NCI-H748 (cell line): ENCODE measurements at regions not wholly inside any gene's neighbourhood (a gene's known extent, or its start where the extent isn't known, plus 50 kb on each side); places are given as distances from the start of the nearest gene placed in this dataset.
A peak's percentile ranks its signal among the peaks of the same experiment; 100 is the strongest.

ENCODE experiments used
- DNase-seq: peaks from one replicate; lab custom pipeline; 2025; ENCODE audit not compliant: unreplicated experiment; lab: John Stamatoyannopoulos, UW

DNA sequence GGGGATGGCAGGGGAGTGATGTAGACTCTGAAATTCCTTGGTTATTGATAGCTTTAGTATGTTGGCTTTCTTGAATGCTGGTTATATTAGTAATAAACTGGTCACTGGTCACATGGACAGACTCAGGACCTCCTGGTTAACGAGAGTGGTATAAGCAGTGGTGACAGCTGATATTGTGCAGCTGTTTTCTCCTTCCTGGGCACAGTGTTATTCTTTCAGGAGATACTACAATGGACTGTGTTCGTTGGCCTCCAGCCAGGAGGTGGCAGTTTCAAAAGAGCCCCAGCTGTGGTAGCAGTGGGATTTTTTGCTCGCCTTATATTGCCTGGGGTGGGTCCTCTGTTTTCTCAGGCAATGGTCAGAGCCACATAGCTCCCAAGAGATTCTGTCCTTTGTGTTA, 181.6 kb upstream of the RBMS3 start:
- DNase-seq: peak; percentile 80

DNA sequence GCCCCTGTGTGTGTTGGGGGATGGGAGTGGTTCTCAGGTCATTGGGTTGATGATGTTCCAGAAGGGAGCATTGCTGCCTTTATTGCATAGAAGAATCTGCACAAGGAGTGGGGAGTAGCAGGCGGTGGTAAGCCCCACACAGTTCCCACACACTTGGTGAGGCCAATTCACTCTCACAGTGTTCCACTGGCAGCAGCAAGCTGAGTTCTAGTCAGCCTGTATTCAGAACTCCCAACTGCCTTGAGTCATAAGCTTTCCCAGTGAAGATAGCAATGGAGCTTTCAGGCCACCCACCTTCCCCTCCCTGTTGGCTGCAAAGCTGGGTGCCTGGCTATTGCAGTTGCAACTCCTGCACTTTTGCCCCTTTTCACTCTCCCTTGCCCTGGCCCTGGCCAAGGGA, 181.1 kb upstream of the RBMS3 start:
- no peak for DNase-seq

DNA sequence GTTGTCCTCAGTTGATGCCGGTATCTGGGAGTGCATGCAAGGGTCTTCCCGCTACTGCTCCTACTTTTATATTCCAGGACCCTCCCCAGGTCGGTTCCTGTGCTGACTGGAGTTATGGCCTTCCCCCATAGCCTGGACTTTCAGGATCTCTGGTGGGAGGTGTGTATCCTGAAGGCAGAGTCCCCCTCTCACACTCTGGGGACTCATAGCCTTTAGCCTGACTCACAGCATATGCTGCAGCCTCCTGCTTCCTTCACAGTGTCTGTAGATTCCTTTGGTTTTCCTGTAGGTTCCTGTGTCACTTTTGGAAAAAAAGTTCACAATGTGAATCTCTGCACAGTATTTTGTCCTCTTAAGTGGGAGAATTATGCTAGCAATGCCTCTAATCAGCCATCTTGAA, 180.6 kb upstream of the RBMS3 start:
- DNase-seq: no peak

- no peak for DNase-seq
Observed at GRCh38 chr3:29128001-29128400, 152.9 kb upstream of the RBMS3 start.

DNA sequence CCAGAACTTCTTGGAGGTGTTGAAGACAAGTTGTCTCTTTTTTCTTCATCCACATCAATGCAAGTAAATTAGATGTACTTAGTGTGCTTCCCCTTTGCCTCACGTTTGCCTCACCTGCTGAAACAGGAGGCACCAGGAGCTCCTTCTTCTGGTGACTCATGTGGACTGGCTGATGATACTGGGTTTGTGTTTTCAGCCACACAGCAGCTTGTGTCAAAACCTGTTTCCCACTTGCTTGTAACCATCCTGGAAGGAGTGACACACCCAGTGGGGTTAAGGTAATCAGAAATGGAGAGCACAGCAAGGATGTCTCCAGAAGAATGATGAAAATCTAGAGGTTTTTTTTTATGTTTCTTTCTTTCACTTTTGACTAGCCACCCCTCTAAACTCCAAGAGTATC, 143.3 kb upstream of the RBMS3 start:
- DNase-seq: no peak

- no peak for DNase-seq
Observed at GRCh38 chr3:29138171-29138570, 142.7 kb upstream of the RBMS3 start.

- no peak for DNase-seq
Observed at GRCh38 chr3:29140666-29141065, 140.2 kb upstream of the RBMS3 start.

GRCh38 chr3:29141197-29141917, 139.5 kb upstream of the RBMS3 start:
- no peak for DNase-seq

DNA sequence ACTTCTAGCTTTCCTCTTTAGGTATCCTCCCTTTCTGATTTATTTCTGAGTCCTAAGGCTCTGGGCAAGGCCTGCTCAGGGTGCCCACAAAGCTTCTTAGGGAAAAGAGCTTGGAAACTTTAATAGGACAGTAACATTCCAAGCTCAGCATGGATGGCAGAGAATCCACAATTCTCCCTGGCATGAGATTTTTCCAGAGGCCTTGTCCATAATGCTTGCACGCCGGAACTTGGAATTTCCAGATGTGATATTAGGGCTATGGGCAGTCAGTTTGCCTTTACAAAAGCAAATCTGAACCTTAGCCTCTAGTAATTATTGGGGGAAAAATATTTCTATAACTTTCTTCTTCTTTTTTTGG, 139.0 kb upstream of the RBMS3 start:
- DNase-seq: no peak

- DNase-seq: no peak
Observed at GRCh38 chr3:29143151-29143550, 137.7 kb upstream of the RBMS3 start.

GRCh38 chr3:29144361-29144760, 136.5 kb upstream of the RBMS3 start:
- DNase-seq: no peak

GRCh38 chr3:29144807-29145206, 136.1 kb upstream of the RBMS3 start:
- peak; percentile 20 for DNase-seq

DNA sequence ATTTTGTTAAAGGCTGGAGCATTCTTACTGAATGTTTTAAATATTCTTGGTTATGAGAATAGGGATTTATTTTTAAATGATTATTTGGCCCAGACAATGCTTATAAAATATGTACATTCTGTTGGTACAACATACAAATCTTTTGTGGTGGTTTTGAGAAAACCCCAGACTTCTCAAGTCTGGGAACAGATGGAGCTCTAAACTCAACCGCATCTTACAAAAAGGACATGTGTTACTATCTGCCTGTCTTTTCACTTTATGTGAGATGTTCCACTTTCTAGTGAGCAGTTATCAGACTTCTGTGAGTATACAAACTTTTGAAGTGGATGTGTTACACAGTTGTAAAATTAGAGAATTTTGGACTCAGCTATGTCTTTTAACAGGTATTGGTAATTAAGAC, 135.5 kb upstream of the RBMS3 start:
- DNase-seq: no peak

DNA sequence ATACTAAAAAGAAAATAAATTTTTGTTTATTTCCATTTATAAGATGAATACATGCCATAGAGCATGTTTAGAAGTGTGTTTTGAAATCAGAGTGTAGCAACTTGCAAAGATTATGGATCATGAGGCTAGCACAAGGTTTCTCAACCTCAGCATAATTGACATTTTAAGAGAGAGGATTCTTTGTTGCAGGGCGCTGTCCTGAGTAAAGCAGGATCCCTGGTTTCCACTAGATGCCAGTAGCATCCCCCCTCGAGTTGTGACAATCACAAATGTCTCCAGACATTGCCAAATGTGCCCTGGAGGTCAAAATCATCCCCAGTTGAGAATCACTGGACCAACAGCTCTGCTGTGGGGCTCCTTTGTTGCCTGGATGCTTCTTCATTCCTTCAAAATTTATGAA, 128.5 kb upstream of the RBMS3 start:
- DNase-seq: no peak

DNA sequence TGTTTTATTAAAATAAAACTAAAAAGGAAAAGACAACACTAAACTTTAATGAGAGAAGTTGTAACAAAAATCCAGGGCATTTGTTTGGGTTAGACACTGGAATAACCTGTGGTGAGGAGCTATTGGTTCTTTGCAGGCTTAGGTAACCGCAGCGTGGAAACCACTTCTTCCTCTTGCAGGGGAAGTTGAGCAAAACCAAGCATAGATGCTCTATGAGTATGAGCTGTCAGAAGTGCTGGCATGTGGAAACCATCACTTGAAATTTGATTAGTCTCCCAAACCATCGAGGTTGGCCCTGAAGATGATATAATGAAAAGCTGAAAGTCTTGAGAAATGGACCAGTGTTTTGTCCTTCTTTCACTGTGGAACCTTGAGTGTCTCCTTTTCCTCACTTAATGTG, 127.1 kb upstream of the RBMS3 start:
- DNase-seq: no peak

GRCh38 chr3:29156086-29156715, 124.7 kb upstream of the RBMS3 start:
- DNase-seq: peak; percentile 2

DNA sequence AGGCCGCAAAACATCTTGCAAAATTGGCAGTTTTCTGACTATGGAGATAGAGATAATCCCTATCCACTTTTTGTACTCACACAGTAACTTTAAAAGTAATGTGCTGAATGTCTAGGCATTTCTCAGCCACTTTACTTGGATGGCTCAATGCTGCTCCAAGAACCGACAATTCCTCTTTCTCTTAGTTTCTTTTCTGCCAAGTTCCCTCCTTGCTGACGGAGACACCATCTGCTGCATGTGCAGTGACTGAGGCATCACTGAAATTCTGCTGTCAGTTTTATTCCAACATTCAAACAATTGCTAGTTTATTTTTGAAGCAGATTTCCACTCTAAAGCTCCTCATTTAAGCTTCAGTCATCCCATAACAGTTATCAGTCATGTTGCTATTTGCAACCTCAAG, 116.0 kb upstream of the RBMS3 start:
- DNase-seq: no peak

DNA sequence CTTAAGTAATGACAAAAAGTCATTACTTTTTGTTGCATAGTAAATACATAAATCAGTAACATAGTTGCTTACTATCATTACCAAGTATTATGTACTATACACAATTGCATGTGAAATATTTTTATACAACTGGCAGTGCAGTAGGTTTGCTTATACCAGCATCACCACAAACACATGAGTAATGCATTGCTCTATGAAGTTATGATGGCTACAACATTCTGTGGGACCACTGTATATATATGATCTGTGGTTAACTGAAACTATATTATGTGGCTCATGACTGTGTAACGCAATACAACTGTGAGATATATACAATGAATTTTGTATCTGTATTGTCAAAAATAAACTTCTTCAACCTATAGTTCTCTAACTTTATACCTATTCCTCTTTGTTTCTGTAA, 113.7 kb upstream of the RBMS3 start:
- no peak for DNase-seq

DNA sequence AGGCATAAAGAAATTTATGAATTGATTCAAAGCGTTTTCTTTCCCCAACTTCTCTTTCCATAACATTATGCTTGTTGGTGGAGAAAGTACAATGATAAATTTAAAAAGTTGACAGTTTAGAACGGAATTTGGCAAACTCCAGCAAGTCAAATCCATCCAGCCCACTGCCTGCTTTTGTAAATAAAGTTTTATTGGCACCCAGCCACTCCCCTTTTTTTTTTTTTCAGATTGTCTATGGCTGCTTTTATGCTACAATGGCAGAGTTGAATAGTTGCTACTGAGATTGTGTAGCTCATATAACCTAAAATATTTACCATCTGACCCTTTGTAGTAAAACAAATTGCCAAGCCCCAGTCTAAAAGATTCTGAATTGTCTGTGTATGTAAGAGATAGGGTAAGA, 112.8 kb upstream of the RBMS3 start:
- no peak for DNase-seq

DNA sequence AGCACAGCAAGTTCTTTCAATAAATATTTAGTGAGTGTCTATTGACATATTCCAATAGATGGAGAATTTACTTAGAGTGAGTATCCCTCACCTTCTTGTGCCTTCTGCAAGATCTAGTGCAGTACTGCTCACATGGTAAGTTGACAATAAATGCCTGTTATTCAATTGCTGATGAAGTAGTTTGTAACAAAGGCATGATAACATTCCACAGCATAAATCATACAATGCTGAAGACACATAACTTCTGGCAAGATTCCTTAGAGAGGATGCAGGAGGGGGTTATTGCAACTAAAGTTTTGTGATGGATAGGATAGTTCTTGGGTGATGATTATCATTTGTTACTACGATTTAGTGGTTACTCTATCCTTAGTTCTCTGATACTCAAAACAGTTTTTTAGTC, 112.2 kb upstream of the RBMS3 start:
- no peak for DNase-seq

DNA sequence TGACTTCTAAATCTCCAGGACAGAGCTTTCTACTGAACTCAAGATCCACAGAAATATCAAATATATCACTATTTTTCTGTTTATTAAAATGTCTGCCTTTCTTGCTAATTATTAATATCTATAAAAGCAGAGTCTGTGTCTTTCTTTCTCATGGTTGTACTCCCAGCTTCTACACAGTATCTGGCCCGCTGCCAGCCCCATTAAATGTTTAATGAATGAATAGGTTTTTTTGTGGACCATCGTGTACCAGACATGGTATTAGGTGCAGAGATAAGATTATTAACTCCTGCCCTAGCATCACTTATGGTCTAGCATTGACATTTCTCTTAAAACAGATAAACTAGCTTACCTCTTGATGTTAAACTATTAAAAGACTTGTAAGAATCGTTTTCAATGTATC, 111.4 kb upstream of the RBMS3 start:
- DNase-seq: peak; percentile 3

DNA sequence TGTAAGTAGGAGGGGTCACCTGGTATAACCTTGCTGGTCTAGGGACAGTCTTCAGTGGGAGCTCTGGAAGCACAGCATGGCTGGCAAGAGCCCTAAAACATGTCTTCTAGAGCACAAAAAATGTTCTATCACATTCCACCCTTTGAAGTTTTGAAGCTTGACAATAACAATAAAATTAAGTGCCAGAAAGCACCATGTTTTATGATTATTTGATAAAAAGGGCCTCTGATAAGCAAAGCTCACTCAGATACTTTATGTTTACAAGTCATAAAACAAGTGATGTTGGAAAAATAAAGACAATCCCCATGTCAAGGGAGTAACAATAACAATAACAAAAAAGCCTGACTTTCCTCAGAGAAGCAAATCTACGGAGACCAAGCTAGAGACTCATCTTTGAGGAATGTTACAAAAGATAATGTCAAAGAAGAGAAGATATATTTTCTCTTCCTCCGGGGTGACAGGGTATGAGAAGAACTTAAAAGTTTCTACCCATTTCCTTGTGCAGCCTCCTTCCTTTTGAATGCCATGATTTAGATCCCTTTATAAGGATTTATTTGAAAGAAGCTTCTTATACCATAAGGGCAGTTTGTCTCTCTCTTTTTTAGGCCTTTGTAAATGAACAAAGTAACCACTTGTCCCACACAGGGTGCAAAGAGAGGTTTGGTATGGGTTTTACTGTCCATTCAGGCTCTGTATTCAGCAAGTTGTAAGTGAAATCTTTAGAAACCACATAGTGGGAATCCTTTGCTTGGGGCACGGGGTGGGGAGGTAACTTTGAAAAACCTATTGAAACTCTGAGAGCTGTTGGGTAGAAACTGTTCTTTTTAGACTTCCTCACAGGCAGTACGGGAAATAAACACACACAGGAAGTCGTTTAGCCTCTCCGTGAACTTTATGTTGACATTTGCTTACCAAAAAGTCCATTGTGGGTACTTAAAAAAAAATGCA, 109.6 kb upstream of the RBMS3 start:
- no peak for DNase-seq
